HK-2 (cell line): ENCODE measurements at regions not wholly inside any gene's neighbourhood (a gene's known extent, or its start where the extent isn't known, plus 50 kb on each side); places are given as distances from the start of the nearest gene placed in this dataset.
"Not testable (repeated sequence)": the region's sequence is repeated elsewhere in the genome, so short reads cannot be mapped to it uniquely, and the experiment has no call there.

Experiments used
- DNase-seq: peaks from one replicate; pipeline ENCODE4 v3.0.0-alpha.2; 2018; ENCODE audit not compliant: unreplicated experiment

- DNase-seq, result no peak
Observed at GRCh38 chr5:39558541-39558940, 133.8 kb upstream of the DAB2 start.

- no peak for DNase-seq
Observed at GRCh38 chr5:39555788-39556187, 131.0 kb upstream of the DAB2 start.

DNA sequence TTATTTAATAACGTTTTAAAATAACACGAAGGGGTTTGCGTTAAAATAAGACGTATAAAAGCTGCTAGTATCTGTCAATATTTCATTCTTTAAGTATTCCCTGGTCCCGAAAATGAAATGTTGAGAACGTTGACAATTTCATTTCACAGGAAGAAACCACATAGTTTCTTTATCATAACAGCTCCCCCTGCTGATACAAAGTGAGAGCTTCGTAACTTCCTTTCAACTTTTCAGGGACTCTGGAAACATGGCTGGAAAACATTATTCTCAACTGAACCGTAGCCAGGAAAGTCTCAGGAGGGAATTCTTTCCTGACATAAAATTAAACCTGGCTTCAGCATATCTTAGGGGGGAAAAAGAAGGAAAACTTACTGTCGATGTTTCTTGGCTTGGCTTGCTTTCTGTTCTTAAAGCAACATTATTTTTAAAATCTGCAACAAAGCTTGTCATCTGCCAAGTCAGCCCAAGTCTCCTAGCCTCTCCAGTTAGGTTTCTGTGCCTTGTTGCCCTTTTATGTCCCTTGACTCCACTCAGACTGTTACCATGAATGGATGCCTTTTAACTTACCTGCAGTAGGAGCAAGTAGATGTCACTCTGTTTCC is 122.9 kb upstream of the DAB2 start:
- DNase-seq, result peak; percentile 7

- no peak for DNase-seq
Observed at GRCh38 chr5:39544941-39545340, 120.2 kb upstream of the DAB2 start.

DNA sequence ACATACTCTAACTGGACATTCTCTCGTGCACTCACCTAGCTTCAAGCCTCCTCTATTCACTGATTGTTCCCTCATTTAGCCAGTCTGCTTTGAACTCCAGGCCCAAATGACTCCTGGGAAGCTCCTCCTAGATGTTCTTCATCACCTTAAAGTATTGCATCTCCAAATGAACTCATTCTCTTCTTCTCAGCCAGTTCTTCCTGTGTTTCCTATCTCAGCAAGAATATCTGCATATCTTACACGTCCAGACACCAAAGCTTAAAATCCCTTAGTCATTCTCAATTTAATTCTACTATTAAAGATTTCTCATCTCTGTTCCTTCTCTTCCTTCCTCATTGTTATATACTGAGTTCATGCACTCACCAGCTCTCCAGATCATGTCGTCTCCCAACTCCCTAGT is 118.6 kb upstream of the DAB2 start:
- no peak for DNase-seq

DNA sequence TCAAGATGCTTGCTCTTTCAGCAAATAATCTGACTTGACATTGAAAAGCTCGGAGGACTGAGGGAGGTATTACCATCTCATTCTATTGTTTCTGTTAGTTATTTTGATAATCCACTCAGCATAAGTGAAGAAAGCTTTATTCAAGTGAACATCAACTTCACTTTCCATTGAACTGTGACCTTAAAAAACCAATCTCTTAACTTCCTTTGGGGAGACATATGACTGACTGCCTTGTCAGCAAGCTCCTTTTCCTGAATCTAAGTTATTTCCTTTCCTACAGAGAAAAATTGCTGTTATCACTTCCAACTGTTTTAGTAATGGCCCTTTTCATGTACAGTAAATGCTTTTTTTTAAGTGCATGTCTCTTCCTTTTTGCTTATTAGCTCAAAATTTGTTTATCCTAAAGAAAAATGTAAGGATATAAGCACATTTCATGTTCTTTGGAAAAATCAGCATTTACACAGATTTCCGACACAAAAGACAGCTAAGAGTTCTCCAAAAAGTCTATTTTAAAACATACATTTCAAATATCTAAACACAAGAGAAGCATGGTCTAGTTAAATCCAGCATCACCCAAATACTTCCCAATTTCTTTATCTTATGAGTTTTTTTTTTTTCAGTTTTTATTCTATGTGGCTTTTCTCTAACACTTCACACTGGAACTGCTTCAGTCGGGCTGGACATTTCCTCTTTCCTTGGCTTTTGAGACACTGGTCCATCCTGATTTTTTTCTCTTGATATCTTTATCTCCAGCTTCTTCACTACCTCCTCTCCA is 117.9 kb upstream of the DAB2 start:
- DNase-seq, result no peak

DNA sequence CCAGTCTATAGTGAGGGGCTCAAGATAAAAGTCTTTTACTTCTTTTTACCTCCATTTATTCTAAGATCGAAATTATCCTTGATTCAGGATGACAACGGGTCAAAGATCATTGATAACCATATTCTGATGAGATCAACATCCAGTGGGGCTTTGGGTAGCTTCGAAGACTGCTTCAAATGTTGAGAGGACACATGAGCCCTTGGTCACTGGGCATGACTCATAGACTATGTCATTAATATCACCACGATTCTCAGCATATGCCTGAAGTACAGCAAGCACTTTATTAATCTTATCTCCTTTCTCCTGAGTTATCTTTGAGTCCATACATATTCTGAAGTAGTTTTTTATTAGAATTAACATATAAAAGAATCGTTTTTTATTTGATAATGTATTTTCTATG is 117.1 kb upstream of the DAB2 start:
- DNase-seq, result no peak

GRCh38 chr5:39539470-39539869 is 114.7 kb upstream of the DAB2 start:
- DNase-seq, result no peak

- no peak for DNase-seq
Observed at GRCh38 chr5:39534690-39535089, 109.9 kb upstream of the DAB2 start.

- DNase-seq, result no peak
Observed at GRCh38 chr5:39533749-39534148, 109.0 kb upstream of the DAB2 start.

GRCh38 chr5:39532511-39532910 is 107.7 kb upstream of the DAB2 start:
- DNase-seq, result no peak

GRCh38 chr5:39531306-39531705 is 106.5 kb upstream of the DAB2 start:
- no peak for DNase-seq

DNA sequence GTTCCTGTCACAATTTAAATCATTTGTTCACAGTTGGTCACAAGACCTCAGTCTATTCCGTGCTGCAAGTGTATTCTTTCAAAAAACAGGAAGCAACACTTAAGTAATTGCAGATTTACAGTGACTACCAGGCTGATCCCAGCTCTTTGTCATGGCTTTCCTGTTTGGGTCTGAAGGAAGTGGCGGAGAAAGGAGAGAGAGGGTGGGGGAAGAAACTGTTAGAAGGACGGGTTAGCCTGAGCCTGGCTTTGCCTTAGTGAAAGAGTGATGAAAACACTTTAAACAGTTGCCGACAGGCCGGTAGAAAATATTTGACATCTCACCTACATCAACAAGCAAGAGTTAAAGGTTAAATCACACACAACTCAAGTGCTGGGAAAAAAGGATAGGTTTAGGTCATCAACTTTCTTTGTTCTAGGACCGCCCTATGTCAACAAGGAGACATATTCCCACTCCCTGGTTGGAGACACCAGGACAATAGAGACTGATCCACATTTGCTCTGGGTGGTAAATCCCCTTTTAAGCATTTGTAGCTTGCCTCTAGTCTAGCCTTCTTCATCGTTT is 102.2 kb upstream of the DAB2 start:
- no peak for DNase-seq

DNA sequence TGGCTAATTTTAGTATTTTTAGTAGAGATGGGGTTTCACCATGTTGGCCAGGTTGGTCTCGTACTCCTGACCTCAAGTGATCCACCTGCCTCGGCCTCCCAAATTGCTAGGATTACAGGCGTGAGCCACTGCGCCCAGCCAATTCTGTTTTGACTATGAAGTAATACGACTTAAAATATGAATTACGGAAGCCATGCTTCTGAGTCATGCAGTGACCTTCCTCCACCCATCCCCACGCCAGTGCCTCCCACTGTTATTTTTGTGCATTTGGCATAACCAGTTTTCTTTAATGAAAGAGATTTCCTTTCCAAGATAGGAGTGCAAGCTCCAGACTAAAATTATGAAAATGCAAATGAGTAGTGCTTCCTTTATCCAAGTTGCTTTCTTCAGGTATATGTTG is 101.0 kb upstream of the DAB2 start:
- not testable (repeated sequence) for DNase-seq

- DNase-seq, result no peak
Observed at GRCh38 chr5:39525271-39525670, 100.5 kb upstream of the DAB2 start.

GRCh38 chr5:39523821-39524220 is 99.0 kb upstream of the DAB2 start:
- no peak for DNase-seq

- no peak for DNase-seq
Observed at GRCh38 chr5:39521940-39522590, 97.3 kb upstream of the DAB2 start.

DNA sequence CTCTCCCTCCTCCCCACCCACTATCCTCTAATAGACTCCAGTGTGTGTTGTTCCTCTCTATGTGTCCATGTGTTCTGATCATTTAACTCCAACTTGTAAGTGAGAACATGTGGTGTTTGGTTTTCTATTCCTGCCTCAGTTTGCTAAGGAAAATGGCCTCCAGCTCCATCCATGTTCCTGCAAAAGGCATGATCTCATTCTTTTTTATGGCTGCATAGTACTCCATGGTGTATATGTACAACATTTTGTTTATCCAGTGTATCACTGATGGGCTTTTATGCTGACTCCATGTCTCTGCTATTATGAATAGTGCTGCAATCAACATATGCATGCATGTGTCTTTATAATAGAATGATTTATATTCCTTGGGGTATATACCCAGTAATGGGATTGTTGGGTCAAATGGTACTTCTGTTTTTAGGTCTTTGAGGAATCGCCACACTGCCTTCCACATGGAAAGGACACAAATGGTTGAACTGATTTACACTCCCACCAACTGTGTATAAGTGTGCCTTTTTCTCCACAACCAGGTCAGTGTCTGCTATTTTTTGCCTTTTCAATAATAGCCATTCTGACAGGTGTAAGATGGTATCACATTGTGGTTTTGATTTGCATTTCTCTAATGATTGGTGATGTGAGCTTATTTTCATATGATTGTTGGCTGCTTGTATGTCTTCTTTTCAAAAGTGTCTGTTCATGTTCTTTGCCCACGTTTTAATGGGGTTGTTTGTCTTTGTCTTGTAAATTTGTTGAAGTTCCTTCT is 96.5 kb upstream of the DAB2 start:
- DNase-seq, result no peak

DNA sequence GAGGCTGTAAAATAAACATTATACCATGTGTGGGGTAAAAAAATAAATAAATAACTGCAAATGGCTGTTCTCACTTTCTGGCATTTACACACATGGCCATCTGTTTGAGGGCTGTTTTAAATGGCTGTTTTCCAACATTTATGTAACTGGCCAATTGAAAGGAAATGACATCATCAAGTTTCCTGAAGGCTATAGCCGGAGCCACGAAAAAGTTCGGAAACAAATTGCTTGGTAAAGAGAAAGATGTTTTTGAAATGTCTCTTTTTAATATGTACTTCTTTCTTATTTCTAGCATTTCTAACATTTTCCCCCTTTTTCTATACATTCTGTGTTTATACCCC is 95.4 kb upstream of the DAB2 start:
- DNase-seq, result no peak

- DNase-seq, result no peak
Observed at GRCh38 chr5:39519566-39520231, 94.9 kb upstream of the DAB2 start.

DNA sequence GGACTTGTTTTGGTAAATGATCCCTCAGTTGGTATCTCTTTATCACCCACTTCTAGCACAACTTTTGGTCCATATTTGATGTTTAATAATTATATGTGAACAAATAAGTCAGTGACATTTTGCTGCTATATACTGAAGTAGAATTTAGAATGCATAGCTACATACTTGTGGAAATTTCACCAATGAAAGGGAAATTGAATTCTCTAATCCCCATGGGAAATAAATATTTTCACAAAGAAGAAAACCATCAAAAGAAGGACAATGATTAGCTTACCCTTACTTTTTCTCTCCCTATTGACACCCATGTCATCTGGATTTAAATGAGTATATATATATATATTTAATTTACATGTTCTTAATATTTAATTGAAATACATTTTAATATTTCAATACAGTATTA is 94.3 kb upstream of the DAB2 start:
- DNase-seq, result no peak

GRCh38 chr5:39518516-39518915 is 93.7 kb upstream of the DAB2 start:
- no peak for DNase-seq
